Keratinocyte (primary cell): ENCODE measurements at regions not wholly inside any gene's neighbourhood (a gene's known extent, or its start where the extent isn't known, plus 50 kb on each side); places are given as distances from the start of the nearest gene placed in this dataset.
A peak's percentile ranks its signal among the peaks of the same experiment; 100 is the strongest.

Source experiments
- DNase-seq: peaks from one replicate; pipeline ENCODE4 v3.0.0-alpha.2; 2011; ENCODE audit warnings: low read depth, missing footprints, low spot score
- FAIRE-seq: peaks from 2 replicates; lab custom pipeline; 2011; peaks lifted over from hg19 to GRCh38; lab: Jason Lieb, UNC
- H2AFZ ChIP-seq: 2 replicates; pipeline ENCODE4 v1.6.0; 2012; ENCODE audit warnings: low read length, control low read depth, inconsistent platforms; ENCODE audit not compliant: control insufficient read depth
- H3K27ac ChIP-seq: 2 replicates; pipeline ENCODE4 v1.5.1; 2011; ENCODE audit warnings: low read length; ENCODE audit not compliant: control insufficient read depth, insufficient read depth
- H3K27me3 ChIP-seq: 3 replicates; pipeline ENCODE4 v1.6.0; 2011; ENCODE audit warnings: low read length; ENCODE audit not compliant: control insufficient read depth, insufficient read depth; ENCODE audit errors: extremely low read depth
- H3K36me3 ChIP-seq, 2 experiments: 2 replicates in 1 of 2; 3 replicates in 1 of 2; pipeline ENCODE4 v1.5.1; 2011; ENCODE audit warnings: low read length in 2 of 2, mild to moderate bottlenecking in 1 of 2; ENCODE audit not compliant: control insufficient read depth in 2 of 2, insufficient read depth in 2 of 2; ENCODE audit errors: extremely low read depth in 1 of 2
- H3K4me1 ChIP-seq: 3 replicates; pipeline ENCODE4 v1.5.1; 2011; ENCODE audit warnings: low read length; ENCODE audit not compliant: control insufficient read depth, insufficient read depth; ENCODE audit errors: extremely low read depth
- H3K4me2 ChIP-seq: 3 replicates; pipeline ENCODE4 v1.6.0; 2011; ENCODE audit warnings: low read depth, low read length; ENCODE audit not compliant: control insufficient read depth, insufficient read depth; ENCODE audit errors: extremely low read depth
- H3K4me3 ChIP-seq, 3 experiments: fragments of 200-600 bp in 1 of 3; sonication (generic) in 1 of 3; 2 replicates in 2 of 3; 3 replicates in 1 of 3; pipeline ENCODE4 v1.5.1; 2011 to 2016; ENCODE audit warnings: low read length in 3 of 3, mild to moderate bottlenecking in 3 of 3, control low read depth in 2 of 3, inconsistent platforms in 1 of 3, low read depth in 1 of 3, mixed read lengths in 1 of 3, mixed run types in 1 of 3, moderate library complexity in 1 of 3; ENCODE audit not compliant: control insufficient read depth in 2 of 3, insufficient read depth in 2 of 3; ENCODE audit errors: extremely low read depth in 1 of 3
- H3K79me2 ChIP-seq: 2 replicates; pipeline ENCODE4 v1.6.0; 2012; ENCODE audit warnings: low read length; ENCODE audit not compliant: control insufficient read depth, insufficient read depth
- H3K9ac ChIP-seq: 3 replicates; pipeline ENCODE4 v1.6.0; 2011; ENCODE audit warnings: low read length; ENCODE audit not compliant: control insufficient read depth, insufficient read depth; ENCODE audit errors: extremely low read depth
- H3K9me1 ChIP-seq: 3 replicates; pipeline ENCODE4 v1.6.0; 2011; ENCODE audit warnings: low read length; ENCODE audit not compliant: control insufficient read depth, insufficient read depth; ENCODE audit errors: extremely low read depth
- H3K9me3 ChIP-seq: 2 replicates; pipeline ENCODE4 v1.5.1; 2012; ENCODE audit warnings: low read depth, low read length; ENCODE audit not compliant: control insufficient read depth
- H4K20me1 ChIP-seq: 3 replicates; pipeline ENCODE4 v1.6.0; 2011; ENCODE audit warnings: low read length; ENCODE audit not compliant: control insufficient read depth, insufficient read depth; ENCODE audit errors: extremely low read depth
- EZH2 ChIP-seq: IDR thresholded peaks from one replicate; pipeline ENCODE4 v1.6.1; 2012; ENCODE audit warnings: inconsistent platforms, mild to moderate bottlenecking, low read length, moderate library complexity
- dilution Hi-C: fragments of 300-500 bp; cut with MboI; formaldehyde crosslinking; loops from one replicate; pipeline ENCODE4 v1.7.0; 2020; ENCODE audit warnings: low sequenced_read_pairs; ENCODE audit not compliant: extremely low pct_ligation_motif_present
- TF ChIP-seq, protein P1 (sequence below), 3 experiments: IDR thresholded peaks in 1 of 3; conservative IDR thresholded peaks in 1 of 3; optimal IDR thresholded peaks in 1 of 3; 2 replicates in 2 of 3; 3 replicates in 1 of 3; pipeline versions ENCODE3 to v1.5.1; 2011; ENCODE audit warnings: low read length in 3 of 3, mild to moderate bottlenecking in 3 of 3, moderate library complexity in 2 of 3, control low read depth in 1 of 3, inconsistent platforms in 1 of 3; ENCODE audit not compliant: insufficient read depth in 2 of 3; ENCODE audit errors: extremely low read depth in 1 of 3

DNA sequence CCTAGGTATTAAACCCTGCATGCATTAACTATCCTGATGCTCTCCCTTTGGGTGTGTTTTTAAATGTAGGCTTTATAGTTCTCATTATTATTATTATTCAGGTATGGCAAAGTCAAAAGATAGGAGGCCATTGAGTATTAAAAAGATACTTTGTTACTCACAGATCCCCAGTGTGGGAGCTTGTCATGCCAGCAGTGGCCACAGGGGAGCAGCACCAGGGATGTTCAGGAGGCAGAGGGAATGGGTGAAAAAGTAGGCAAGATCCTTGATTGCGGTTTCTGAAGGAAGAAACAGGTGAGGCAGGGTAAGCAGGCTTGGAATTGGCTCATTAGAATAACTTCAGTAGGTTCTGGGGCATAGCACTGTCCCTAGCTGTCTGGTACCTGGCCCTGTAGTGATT is 382.2 kb downstream of the MED13L start:
- no peak for FAIRE-seq
- TF ChIP-seq, protein P1, sequence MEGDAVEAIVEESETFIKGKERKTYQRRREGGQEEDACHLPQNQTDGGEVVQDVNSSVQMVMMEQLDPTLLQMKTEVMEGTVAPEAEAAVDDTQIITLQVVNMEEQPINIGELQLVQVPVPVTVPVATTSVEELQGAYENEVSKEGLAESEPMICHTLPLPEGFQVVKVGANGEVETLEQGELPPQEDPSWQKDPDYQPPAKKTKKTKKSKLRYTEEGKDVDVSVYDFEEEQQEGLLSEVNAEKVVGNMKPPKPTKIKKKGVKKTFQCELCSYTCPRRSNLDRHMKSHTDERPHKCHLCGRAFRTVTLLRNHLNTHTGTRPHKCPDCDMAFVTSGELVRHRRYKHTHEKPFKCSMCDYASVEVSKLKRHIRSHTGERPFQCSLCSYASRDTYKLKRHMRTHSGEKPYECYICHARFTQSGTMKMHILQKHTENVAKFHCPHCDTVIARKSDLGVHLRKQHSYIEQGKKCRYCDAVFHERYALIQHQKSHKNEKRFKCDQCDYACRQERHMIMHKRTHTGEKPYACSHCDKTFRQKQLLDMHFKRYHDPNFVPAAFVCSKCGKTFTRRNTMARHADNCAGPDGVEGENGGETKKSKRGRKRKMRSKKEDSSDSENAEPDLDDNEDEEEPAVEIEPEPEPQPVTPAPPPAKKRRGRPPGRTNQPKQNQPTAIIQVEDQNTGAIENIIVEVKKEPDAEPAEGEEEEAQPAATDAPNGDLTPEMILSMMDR (optimal IDR thresholded peaks at IDR 0.05 in 1 of 3, IDR thresholded peaks at IDR 0.05 in 1 of 3, conservative IDR thresholded peaks at IDR 0.05 in 1 of 3; ENCODE audit: extremely low read depth in 1 of 3, insufficient read depth in 2 of 3, low read length in 3 of 3) = peak; percentile 26 to 35 (median 27)
- no peak for TF ChIP-seq EZH2
- no peaks in the 10 kb centered on the region for H3K4me1 ChIP-seq
- DNase-seq = no peak
- no peaks in the 10 kb centered on the region for H3K9me3 ChIP-seq
- no peaks in the 10 kb centered on the region for H3K79me2 ChIP-seq
- no peaks in the 10 kb centered on the region for H4K20me1 ChIP-seq
- no peak overlapping the region for H3K27ac ChIP-seq
- H3K27me3 ChIP-seq = no peaks in the 10 kb centered on the region
- H3K36me3 ChIP-seq = no peaks in the 10 kb centered on the region
- H3K9ac ChIP-seq = no peak overlapping the region
- no peak overlapping the region for H3K4me2 ChIP-seq
- H2AFZ ChIP-seq = no peak overlapping the region
- H3K9me1 ChIP-seq = no peaks in the 10 kb centered on the region
- dilution Hi-C loops = no loop called here
- no peak overlapping the region for H3K4me3 ChIP-seq

- dilution Hi-C loops = no loop called here
- H4K20me1 ChIP-seq = no peaks in the 10 kb centered on the region
- H3K79me2 ChIP-seq = no peaks in the 10 kb centered on the region
- no peaks in the 10 kb centered on the region for H3K9me1 ChIP-seq
- H2AFZ ChIP-seq = no peak overlapping the region
- DNase-seq = no peak
- H3K27me3 ChIP-seq = no peaks in the 10 kb centered on the region
- H3K36me3 ChIP-seq = no peaks in the 10 kb centered on the region
- H3K9ac ChIP-seq = no peak overlapping the region
- no peaks in the 10 kb centered on the region for H3K4me1 ChIP-seq
- H3K4me2 ChIP-seq = no peak overlapping the region
- TF ChIP-seq, protein P1 (optimal IDR thresholded peaks at IDR 0.05 in 1 of 3, IDR thresholded peaks at IDR 0.05 in 1 of 3, conservative IDR thresholded peaks at IDR 0.05 in 1 of 3; ENCODE audit: extremely low read depth in 1 of 3, insufficient read depth in 2 of 3, low read length in 3 of 3) = no peak
- TF ChIP-seq EZH2 = no peak
- no peak for FAIRE-seq
- no peak overlapping the region for H3K4me3 ChIP-seq
- no peak overlapping the region for H3K27ac ChIP-seq
- H3K9me3 ChIP-seq = no peaks in the 10 kb centered on the region
These were observed 385.8 kb downstream of the MED13L start for GRCh38 chr12:115891556-115892164.
